Hematopoietic multipotent progenitor cell treated with erythropoietin and hydrocortisone succinate and interleukin-3 and kit ligand, for 15 days (in vitro differentiated cells): ENCODE measurements at regions not wholly inside any gene's neighbourhood (a gene's known extent, or its start where the extent isn't known, plus 50 kb on each side); places are given as distances from the start of the nearest gene placed in this dataset.

Experiments used
- DNase-seq: peaks from one replicate; pipeline ENCODE4 v3.0.0-alpha.2; 2015; ENCODE audit warnings: low spot score

DNA sequence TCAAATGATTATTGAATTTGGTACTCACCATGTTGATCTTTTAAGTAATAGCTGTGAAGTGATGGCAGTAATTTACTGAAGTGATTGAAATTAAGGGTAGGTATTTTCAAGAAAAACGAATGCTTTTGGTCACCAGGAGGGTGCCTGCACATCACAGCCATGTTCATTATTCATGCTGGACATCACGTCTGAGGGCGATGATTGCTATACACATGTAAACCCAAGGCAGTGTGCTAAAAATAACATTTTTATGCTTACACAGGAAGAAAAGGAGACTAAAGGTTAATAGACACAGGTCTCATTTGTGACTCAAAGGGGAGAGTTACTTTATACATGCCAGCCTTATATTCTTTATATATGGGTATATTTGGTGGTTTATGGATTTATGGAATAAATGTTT is 1146.0 kb downstream of the NLGN4X start:
- DNase-seq: no peak

DNA sequence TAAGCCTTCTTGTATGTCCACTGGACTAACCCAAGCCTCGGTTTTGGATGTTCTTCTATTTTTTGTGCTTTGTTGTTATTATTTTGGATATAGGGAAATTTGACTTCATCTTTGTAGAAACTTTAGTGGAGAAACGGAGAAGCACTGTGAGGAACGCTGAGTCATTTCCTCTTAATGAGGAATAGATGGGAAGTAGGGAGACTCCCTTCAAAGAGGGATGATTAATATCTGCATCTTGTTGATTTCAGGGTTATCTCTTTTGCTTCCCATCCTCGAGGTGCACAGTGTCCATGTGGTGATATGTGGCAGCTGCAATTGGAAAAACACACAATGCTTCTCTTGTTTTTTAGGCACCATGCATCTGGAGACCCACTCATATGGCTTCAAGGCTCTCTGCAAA is 1147.9 kb downstream of the NLGN4X start:
- no peak for DNase-seq

DNA sequence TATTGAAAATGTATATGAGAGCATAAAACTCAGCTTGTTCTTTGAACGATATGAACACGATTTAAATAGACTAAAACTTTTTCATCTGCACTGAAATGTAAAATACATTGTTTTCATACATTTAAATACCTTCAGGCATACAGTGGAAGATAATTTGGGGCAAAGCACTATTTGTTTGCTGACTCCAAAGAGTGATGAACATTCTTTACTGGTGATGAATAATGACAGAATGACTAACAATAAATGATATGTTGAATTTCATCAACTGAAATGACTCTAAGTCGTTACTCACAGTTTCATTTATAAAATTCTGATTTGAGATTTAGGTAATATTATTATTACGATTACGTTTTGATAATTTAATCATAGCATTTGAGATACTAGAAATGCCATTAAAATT is 1160.1 kb downstream of the NLGN4X start:
- no peak for DNase-seq

DNA sequence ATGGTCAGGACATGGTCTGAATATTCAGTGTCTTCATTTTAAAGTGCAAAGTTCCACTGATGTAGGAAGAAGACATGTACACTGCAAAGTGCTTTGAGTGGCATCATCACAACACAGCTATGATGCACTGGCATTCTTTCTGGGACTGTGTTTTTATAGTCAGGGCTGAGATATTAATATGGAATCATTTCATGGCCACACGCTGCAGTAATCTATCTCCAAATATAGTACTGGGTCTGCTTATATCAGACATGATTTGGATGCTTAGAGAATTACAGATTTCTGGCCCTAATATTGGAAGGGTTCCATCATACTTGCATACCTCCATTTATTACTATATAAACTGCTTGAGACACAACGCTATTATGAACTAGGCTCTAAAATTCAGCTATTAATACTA is 1170.9 kb downstream of the NLGN4X start:
- no peak for DNase-seq

DNA sequence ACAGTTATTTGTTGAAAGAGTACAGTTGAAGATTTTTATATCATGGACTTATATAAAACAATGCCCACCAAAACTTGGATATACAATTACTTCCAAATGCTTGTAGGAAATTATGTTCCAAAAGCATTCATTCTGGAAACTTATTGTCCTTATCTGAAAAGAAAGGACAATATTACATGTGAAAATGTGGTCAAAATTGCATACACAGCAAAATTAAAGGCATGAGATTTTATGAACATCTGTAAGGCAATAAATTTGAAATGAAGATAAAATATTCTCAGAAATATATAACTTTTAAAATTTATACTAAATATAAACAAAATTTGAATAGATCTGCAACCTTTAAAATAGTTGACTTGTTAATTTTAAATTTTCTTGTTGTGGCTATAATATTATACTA is 1173.8 kb downstream of the NLGN4X start:
- no peak for DNase-seq

DNA sequence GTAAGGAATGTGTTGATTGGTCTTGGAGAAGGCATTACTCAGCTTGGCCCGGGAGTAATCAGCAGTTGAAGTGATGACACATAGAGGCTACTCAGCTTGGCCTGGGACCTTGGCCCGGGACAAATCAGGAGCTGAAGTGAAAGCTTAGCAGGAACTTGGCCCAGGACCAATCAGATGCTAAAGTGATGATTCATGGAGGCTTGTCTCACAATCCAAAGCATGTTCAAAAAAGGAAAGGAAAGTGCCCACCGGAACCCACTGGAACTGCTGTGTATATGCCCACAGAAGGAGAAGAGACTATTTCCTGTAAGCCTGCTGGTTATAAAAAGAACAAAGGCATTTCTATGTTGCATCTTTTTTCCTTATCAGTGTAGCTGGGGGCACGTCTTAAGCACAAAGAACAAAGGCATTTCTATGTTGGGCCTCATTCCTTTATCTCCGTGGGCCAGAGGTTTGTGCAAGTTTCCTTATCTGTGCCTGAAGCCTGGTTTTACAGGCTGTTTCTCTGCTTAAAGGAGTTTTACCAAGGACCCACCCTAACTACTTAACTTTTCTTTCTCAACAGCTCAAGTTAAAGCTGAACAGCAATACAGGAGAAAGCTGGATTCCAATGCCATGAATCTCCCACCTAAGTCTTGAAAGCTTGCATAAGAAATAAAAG is 1176.7 kb downstream of the NLGN4X start:
- peak; percentile 3 for DNase-seq

DNA sequence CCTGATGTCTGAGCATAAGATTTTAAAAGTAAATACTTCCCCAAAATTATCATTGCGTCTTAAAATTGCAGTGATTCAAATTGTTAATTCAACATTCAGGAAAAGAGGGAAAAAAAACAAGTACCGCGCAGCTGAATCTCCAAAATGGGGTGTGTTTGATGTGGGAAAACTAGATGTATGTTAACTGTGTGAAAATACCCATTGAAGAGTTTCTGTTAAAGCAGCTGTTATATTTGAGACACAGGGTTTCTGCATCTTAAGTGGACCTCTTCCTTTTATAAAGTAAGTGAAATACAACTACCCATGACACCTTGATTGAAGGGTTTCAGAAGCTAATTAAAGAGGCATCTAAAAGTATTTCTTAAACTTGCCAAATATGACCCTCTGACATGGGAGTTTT is 1186.1 kb downstream of the NLGN4X start:
- DNase-seq: no peak

DNA sequence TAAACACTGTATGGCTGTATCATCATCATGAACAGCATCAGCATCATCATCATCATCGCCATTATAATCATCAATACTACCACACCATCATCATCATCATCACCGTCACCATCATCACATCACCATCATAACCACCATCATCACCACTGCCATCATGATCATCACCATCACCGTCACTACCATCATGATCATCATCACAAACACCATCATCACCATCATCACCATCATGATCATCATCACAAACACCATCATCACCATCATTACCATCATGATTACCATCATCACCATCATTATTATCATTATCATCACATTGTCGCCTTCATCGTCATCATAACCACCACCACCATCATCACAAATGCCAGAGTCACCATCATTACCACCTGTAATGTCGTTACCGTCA is 1196.9 kb downstream of the NLGN4X start:
- DNase-seq: no peak

DNA sequence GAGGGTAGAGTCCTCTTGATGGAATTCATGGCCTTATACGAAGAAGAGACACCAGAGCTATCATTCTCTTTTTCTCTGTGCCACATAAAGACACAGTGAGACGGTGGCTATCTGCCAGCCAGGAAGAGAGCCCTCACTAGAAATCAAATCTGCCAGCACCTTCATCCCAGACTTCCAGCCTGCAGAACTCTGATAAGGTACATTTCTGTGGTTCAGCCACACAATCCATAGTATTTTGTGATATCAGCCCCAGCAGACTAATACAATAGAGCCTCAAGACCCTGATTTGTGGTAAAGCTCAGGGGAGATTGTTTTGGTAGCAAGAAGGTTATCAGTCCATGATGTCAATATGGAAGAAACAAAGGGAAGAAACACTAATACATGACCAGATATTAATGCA is 1213.2 kb downstream of the NLGN4X start:
- DNase-seq: no peak

DNA sequence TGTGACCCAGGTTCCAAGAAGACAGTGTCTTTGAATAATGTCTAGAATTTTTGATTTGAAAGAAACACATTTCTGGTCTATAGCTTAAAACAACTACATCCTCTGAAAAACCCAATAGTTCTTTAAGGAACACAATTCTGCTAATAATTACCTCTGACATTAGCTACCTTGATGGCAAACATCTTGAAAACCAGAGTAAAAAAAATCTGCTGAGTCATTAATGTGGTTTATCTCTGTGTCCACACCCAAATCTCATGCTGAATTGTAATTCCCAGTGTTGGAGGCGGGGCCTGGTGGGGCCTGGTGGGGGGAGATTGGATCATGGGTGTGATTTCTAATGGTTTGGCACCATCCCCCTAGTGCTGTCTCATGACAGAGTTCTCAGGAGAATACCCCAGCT is 1233.8 kb downstream of the NLGN4X start:
- no peak for DNase-seq

DNA sequence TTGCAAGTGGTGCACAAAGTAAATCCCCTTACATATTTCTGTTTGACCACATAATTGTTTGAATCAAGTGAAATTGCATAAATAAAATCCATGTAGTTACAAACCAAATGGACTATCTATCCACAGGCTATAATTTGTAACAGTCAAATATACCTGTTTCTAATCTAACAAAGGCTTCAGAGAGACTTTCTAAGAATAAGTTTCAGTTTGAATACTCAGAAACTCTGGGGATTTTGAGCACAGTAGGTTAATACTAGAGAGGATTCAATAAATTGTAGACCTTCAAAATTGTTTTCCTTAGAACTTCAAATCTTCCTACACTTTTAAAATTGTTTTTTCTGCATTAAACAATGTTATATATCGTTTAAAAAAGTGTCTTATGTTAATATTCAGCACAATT is 1250.1 kb downstream of the NLGN4X start:
- no peak for DNase-seq

DNA sequence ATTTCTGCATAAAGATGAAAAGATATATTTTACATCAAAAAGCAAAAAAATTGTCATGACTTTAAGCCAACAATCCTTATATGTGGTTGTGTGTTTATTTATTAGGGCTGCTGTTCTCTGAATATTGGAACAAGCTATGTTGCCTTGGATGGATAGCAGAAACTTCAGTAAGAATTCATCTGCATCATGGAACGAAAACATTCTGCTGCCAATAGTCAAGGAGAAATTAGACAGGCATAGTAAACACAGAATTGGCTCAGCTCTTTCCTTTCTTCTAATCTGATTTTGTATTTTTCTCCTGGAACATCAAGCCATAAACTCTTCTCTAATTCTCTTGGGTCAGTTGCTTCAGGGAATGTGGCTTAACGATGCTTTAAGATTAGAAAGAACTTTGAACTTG is 1257.0 kb downstream of the NLGN4X start:
- no peak for DNase-seq

DNA sequence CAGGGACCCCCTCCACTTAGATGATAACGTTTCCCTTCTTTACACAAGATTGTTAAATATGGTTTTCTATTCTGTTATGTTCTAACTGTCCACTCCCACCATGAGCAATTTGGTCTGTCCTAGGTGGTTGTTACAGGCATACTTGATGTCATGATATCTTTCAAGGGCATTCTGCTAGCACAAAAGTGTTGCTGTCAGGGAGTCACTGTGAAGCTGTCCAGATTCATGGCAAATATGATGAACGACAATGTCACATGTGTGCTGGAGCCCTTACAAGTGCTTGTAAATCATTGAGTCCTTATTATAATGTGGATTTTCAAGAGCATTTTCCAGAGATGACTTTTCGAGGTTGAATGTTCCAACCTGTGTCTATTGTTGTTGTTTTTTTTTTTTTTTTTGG is 1250.7 kb upstream of the PRKX start:
- DNase-seq: no peak

DNA sequence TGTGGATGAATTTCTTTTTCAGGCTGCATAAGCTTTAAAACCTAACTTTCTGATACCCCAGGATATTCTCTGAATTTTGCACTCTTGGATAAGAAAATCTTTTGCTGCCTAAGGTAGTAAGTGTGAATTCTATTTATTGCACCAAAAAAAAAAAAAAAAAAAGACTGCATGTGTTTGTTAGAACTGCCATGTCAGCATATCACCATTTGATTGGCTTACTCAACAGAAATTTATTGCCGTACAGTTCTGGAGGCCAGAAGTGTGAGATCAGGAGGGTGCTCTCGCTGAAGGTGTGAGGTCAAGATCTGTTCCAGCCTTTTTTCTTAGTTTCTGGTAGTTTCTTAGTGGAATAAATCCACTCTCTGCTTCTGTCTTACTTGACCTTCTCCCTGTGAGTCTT is 1250.0 kb upstream of the PRKX start:
- DNase-seq: no peak

DNA sequence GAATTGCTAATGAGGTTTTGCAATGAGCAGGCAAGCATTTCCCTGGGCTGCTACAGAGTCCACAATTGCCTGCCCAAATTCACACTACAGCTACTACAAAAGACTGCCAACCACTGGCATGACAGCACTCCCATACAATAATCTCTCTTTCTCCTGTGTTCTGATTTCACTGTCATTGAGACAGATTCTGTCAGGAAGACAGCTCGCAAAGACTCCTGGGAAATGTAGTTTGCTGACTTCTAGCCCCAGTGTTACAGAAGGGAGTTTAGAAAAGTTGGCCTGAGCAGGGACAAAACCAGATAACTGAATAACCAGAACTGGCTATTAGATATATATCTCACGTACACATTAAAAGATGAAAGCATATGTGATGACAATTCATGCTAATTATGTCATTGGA is 1231.3 kb upstream of the PRKX start:
- no peak for DNase-seq

DNA sequence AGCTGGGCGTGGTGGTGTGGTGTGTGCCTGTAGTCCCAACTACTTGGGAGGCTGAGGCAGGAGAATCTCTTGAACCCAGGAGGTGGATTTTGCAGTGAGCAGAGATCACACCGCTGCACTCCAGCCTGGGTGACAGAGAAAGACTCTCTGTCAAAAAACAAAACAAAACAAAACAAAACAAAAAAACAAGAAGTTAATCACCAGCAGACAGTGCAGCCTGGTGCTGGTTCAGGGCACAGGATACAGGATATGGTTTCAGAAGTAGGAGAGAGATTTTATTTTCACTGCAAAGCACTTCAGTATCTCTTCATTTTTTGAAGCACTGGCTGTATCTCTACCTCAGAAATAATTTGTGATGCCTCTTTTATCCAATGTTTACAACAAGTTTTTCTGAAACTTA is 1222.9 kb upstream of the PRKX start:
- DNase-seq: no peak

DNA sequence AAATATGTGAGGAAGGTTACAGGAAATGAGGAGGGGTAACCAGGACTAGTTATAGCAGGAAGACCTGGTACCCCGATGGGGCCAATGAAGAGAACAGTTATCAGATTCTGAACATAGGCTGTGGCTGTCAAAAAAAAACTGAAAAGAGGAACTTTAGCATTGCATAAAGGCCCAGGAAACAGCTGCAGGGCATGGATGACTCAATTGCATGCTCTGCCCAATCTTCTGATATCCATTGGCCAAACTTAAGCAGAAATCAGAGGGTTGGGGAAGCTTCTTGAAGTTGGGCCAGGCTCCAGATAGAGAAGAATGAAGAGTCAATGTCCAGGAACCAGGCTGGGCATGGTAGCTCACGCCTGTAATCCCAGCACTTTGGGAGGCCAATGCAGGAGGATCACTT is 1222.4 kb upstream of the PRKX start:
- DNase-seq: no peak

DNA sequence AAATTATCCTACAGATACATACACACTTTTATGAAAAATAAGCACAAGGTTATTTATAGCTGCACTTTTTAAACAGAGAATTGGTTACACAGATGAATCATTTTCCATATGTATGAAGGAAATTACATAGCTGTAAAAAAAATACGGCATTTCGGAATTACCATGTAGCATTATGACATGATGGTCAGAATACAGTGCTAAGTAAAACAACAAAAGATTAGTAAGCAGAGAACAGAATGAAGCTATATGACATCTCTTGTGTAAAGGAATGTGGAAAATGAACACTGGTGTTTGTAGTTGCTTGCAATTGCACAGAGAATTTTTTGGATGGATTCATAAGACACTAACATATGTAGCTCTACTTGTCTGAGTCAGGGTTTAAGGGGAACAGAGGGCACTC is 1222.0 kb upstream of the PRKX start:
- no peak for DNase-seq

DNA sequence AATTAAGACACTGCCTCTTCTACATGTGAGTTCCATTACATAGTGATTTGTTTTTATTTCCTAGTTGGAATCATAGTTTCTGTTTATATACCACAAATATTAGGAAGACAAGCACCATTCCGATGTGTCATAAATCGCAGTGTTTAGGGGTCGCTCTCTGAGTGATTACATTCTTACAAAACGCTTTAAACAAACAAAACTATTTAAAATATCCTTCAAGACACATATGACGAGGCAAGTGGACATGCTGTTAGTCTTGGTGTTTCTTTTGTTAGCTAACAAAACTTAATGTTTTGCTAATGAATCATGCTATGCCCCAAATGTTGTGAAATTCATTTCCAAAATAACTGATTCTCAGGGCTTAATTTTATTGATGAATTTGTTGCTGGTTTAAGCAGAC is 1219.3 kb upstream of the PRKX start:
- DNase-seq: no peak

DNA sequence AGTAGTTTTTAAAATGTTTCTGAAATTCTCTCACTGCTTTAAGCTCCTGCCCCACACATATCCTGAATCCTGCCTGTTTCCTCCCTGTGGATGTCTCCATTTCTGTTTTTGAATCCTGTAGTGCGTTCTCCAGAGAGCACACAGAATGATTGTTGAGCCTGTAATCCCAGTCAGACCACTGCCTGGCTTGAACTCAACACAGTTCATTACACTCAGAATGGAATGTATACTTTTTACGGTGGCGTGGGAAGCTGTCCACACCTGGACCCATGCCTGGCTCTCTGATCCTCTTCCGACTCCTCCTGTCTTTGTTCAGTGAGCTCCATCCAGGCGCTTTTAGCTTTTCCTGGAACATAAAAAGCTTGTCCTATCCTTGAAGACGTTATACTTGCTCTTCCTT is 1217.0 kb upstream of the PRKX start:
- no peak for DNase-seq

DNA sequence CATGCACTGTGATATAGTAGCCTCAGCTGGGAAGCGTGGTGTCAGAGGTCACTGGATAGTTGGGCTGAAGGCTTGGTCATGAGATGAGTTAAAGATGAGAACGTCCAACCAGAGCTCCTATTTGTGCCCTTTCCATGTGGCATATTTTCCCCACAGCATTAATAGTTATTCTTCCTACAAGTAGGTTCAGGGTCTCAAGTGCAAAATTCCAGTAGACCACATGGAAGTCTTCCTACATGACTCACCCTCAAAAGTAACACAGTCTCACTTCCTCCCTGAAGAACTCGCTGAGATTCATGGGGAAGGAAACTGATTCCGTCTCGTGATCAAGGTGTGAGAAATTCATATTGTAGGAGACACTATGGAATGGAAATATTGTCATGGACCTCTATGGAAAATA is 1212.5 kb upstream of the PRKX start:
- no peak for DNase-seq

DNA sequence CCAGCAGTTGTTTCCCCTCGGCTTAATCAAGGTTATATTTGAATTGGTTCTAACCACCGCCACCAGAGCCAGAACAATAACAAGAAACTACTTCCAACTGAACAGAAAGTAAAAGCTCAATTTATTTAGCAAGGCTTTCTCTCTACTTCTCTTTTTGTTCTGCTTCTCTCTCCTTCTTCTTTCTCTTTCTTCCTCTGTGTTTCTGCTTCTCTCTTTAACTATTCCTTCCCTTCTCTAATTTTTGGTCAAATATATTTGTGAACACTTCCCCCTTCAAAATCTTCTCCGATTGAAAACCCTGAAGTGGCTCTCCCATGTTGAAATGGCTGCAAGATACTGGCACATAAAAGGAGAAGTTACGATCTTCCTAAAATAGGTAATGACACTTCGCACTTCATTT is 1195.9 kb upstream of the PRKX start:
- DNase-seq: no peak

DNA sequence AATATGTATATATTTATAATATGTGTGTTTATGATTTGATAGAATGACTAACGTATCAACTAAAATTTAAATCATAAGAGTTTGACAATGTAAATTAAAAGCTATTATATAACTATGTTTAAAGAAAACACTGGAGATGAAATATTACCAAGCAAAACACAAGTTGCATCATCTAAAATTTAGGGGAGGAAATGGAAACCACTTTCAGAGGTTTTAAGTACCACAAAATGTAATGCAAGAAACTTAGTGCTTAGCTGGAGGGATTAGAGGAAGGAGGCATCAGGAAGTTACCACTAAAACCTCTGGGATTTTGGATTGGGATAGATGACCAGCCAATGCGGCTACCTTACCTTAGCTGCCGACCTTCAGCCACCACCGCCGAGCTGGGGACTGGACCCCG is 1192.1 kb upstream of the PRKX start:
- DNase-seq: no peak

DNA sequence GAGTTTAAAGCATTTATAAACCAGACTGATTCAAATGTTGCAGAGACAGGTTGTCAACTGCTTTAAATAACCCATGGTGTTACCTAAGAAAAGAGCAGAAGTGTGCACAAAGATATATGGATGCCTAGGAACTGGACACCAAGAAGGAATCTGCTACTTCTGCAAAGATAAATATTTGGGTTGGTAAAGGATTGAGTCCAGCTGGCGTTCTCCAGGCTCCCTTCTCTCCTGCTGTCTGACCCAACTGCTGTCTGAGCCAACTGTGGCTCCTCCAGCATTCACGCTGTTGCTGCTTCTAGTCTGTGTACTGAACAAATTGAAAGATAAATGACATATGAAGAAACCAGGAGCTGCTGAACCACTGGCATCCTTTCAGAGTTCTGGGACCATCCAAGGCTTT is 1167.8 kb upstream of the PRKX start:
- DNase-seq: no peak

DNA sequence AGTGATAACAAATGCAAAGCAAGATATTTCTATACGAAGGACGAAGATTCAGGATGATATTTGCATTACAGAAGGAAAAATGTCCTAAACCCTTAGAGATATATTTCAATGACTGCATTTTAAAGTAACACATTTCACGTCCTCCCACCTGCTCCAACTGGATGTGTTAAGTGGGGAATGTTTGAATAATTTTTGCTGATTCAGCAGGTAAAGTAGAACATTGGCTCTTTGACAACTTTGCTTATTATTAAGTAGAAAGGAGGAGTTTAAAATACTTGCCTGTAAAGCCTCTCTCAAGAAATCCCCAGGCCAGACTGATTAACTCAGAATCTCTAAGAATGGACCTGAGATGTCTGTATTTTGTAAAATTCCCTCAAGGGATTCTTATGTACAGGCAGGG is 1165.2 kb upstream of the PRKX start:
- no peak for DNase-seq
